ENCODE measurements at regions not wholly inside any gene's neighbourhood (a gene's known extent, or its start where the extent isn't known, plus 50 kb on each side); places are given as distances from the start of the nearest gene placed in this dataset.

DNA sequence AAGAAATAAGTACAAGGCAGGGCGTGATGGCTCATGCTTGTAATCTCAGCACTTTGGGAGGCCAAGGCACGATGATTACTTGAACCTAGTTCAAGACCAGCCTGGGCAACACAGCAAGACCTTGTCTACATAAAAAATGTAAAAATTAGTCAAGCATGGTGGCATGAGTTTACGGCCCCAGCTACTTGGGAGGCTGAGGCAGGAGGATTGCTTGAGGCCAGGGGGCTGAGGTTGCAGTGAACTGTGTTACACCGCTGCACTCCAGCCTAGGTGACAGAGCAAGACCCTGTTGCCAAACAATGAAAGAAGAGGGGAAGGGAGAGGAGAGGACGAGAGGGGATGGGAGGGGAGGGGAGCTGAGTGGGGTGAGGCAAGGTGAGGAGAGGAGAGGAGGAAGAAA is 152.7 kb upstream of the PRICKLE2 start:
- Histone ChIP-seq H2AFZ (ENCODE audit: low read length) (no peak overlapping the region), H3K4me2 (ENCODE audit: extremely low read depth, insufficient read depth, low read length) (no peak overlapping the region), H3K9ac (ENCODE audit: insufficient read depth, low read length) (no peak overlapping the region), H3K4me1 (ENCODE audit: control insufficient read depth, extremely low read depth, insufficient read depth, low read length) (no peaks in the 10 kb centered on the region), H3K79me2 (ENCODE audit: control insufficient read depth, insufficient read depth, low read length) (no peaks in the 10 kb centered on the region), H3K9me3 (ENCODE audit: control insufficient read depth, insufficient read depth, low read depth, low read length) (no peaks in the 10 kb centered on the region), H3K36me3 (ENCODE audit: control insufficient read depth, insufficient read depth, low read length) (no peaks in the 10 kb centered on the region), H4K20me1 (ENCODE audit: control insufficient read depth, extremely low read depth, insufficient read depth, low read length) (no peaks in the 10 kb centered on the region), H3K27me3 (ENCODE audit: control insufficient read depth, insufficient read depth, low read length) (no peaks in the 10 kb centered on the region), H3K27ac (ENCODE audit: insufficient read depth, low read length) (no peak overlapping the region), H3K4me3 (replicated peaks in 1 of 4; ENCODE audit: control extremely low read depth in 1 of 4, insufficient read depth in 1 of 4, low read depth in 3 of 4, low read length in 4 of 4) (no peak overlapping the region)
- DNase-seq (ENCODE audit: low read depth in 2 of 2), result no peak
- TF ChIP-seq, protein P1, sequence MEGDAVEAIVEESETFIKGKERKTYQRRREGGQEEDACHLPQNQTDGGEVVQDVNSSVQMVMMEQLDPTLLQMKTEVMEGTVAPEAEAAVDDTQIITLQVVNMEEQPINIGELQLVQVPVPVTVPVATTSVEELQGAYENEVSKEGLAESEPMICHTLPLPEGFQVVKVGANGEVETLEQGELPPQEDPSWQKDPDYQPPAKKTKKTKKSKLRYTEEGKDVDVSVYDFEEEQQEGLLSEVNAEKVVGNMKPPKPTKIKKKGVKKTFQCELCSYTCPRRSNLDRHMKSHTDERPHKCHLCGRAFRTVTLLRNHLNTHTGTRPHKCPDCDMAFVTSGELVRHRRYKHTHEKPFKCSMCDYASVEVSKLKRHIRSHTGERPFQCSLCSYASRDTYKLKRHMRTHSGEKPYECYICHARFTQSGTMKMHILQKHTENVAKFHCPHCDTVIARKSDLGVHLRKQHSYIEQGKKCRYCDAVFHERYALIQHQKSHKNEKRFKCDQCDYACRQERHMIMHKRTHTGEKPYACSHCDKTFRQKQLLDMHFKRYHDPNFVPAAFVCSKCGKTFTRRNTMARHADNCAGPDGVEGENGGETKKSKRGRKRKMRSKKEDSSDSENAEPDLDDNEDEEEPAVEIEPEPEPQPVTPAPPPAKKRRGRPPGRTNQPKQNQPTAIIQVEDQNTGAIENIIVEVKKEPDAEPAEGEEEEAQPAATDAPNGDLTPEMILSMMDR (conservative IDR thresholded peaks at IDR 0.05 in 1 of 2, IDR thresholded peaks at IDR 0.05 in 1 of 2; ENCODE audit: low read depth in 1 of 2, low read length in 2 of 2), result no peak
- no peak for TF ChIP-seq EZH2 (IDR thresholded peaks at IDR 0.05; ENCODE audit: low read length, missing control alignments)

DNA sequence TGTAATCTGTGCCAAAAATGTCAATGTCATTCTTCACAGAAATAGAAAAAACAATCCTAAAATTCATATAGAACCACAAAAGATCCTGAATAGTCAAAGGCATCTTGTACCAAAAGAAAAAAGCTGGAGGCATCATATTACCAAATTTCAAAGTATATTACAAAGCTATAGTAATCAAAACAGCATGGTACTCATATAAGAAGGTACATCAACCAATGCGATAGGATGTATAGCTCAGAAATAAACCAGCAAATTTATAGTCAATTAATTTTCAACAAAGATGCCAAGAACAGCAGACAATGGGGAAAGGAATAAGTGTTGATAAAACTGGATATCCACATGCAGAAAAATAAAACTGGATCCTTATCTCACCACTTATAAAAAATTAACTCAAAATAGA is 150.5 kb upstream of the PRICKLE2 start:
- no peak for TF ChIP-seq EZH2 (IDR thresholded peaks at IDR 0.05; ENCODE audit: low read length, missing control alignments)
- TF ChIP-seq, protein P1 (conservative IDR thresholded peaks at IDR 0.05 in 1 of 2, IDR thresholded peaks at IDR 0.05 in 1 of 2; ENCODE audit: low read depth in 1 of 2, low read length in 2 of 2), result no peak
- Histone ChIP-seq H3K4me2 (ENCODE audit: extremely low read depth, insufficient read depth, low read length) (no peak overlapping the region), H3K9me3 (ENCODE audit: control insufficient read depth, insufficient read depth, low read depth, low read length) (no peaks in the 10 kb centered on the region), H3K36me3 (ENCODE audit: control insufficient read depth, insufficient read depth, low read length) (no peaks in the 10 kb centered on the region), H3K27me3 (ENCODE audit: control insufficient read depth, insufficient read depth, low read length) (no peaks in the 10 kb centered on the region), H2AFZ (ENCODE audit: low read length) (no peak overlapping the region), H4K20me1 (ENCODE audit: control insufficient read depth, extremely low read depth, insufficient read depth, low read length) (no peaks in the 10 kb centered on the region), H3K4me3 (replicated peaks in 1 of 4; ENCODE audit: control extremely low read depth in 1 of 4, insufficient read depth in 1 of 4, low read depth in 3 of 4, low read length in 4 of 4) (no peak overlapping the region), H3K9ac (ENCODE audit: insufficient read depth, low read length) (no peak overlapping the region), H3K4me1 (ENCODE audit: control insufficient read depth, extremely low read depth, insufficient read depth, low read length) (no peaks in the 10 kb centered on the region), H3K79me2 (ENCODE audit: control insufficient read depth, insufficient read depth, low read length) (no peaks in the 10 kb centered on the region), H3K27ac (ENCODE audit: insufficient read depth, low read length) (no peak overlapping the region)
- no peak for DNase-seq (ENCODE audit: low read depth in 2 of 2)

DNA sequence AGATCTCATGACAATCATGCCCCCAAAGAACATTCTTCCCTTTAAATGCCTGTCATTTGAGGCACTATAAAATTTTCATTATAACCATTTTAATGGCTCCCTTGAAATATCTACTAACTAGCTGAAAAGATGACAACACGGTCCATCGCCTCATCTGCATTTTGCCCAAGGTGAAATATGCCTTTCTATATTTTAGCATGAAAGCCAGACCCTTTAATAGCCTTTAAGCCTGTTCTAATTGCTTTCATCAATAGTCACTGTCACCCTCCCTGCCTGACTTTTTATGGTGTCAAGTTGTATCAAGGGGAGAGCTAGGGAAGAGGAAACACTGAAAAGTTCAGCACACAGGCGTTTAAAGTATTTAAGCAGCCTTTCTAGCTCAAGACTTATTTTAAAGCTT is 144.1 kb upstream of the PRICKLE2 start:
- no peaks in the 10 kb centered on the region for H4K20me1 ChIP-seq (ENCODE audit: control insufficient read depth, extremely low read depth, insufficient read depth, low read length)
- H3K36me3 ChIP-seq (ENCODE audit: control insufficient read depth, insufficient read depth, low read length), result no peaks in the 10 kb centered on the region
- H3K4me2 ChIP-seq (ENCODE audit: extremely low read depth, insufficient read depth, low read length), result no peak overlapping the region
- no peak overlapping the region for H3K9ac ChIP-seq (ENCODE audit: insufficient read depth, low read length)
- H3K27me3 ChIP-seq (ENCODE audit: control insufficient read depth, insufficient read depth, low read length), result no peaks in the 10 kb centered on the region
- no peaks in the 10 kb centered on the region for H3K4me1 ChIP-seq (ENCODE audit: control insufficient read depth, extremely low read depth, insufficient read depth, low read length)
- no peak overlapping the region for H3K27ac ChIP-seq (ENCODE audit: insufficient read depth, low read length)
- no peak overlapping the region for H3K4me3 ChIP-seq (replicated peaks in 1 of 4; ENCODE audit: control extremely low read depth in 1 of 4, insufficient read depth in 1 of 4, low read depth in 3 of 4, low read length in 4 of 4)
- no peaks in the 10 kb centered on the region for H3K79me2 ChIP-seq (ENCODE audit: control insufficient read depth, insufficient read depth, low read length)
- H2AFZ ChIP-seq (ENCODE audit: low read length), result no peak overlapping the region
- TF ChIP-seq, protein P1 (conservative IDR thresholded peaks at IDR 0.05 in 1 of 2, IDR thresholded peaks at IDR 0.05 in 1 of 2; ENCODE audit: low read depth in 1 of 2, low read length in 2 of 2), result no peak
- no peak for TF ChIP-seq EZH2 (IDR thresholded peaks at IDR 0.05; ENCODE audit: low read length, missing control alignments)
- no peak for DNase-seq (ENCODE audit: low read depth in 2 of 2)
- no peaks in the 10 kb centered on the region for H3K9me3 ChIP-seq (ENCODE audit: control insufficient read depth, insufficient read depth, low read depth, low read length)
